Esophagus (tissue), 2 donors: ENCODE measurements at regions not wholly inside any gene's neighbourhood (a gene's known extent, or its start where the extent isn't known, plus 50 kb on each side); places are given as distances from the start of the nearest gene placed in this dataset.

Source experiments
- H3K27ac ChIP-seq, 2 donors: one replicate each; pipeline ENCODE4 v1.5.1; 2013; ENCODE audit warnings: low read depth in 2 of 2, mild to moderate bottlenecking in 2 of 2, inconsistent platforms in 1 of 2, low read length in 1 of 2, moderate library complexity in 1 of 2
- H3K27me3 ChIP-seq, 2 donors: one replicate each; pipeline ENCODE4 v1.6.1; 2013; ENCODE audit warnings: low read length in 2 of 2, control low read depth in 1 of 2, mild to moderate bottlenecking in 1 of 2; ENCODE audit not compliant: insufficient read depth in 2 of 2, control insufficient read depth in 1 of 2
- H3K36me3 ChIP-seq, 2 donors: one replicate each; pipeline ENCODE4 v1.6.1; 2013; ENCODE audit warnings: low read length in 1 of 2; ENCODE audit not compliant: control insufficient read depth in 2 of 2, insufficient read depth in 2 of 2
- H3K4me1 ChIP-seq, 2 donors: one replicate each; pipeline ENCODE4 v1.6.1; 2013; ENCODE audit warnings: low read length in 1 of 2; ENCODE audit not compliant: control insufficient read depth in 2 of 2, insufficient read depth in 2 of 2
- H3K4me3 ChIP-seq, 2 donors: one replicate each; pipeline ENCODE4 v1.5.1; 2013; ENCODE audit warnings: low read length in 2 of 2, mild to moderate bottlenecking in 2 of 2, low read depth in 1 of 2, moderate library complexity in 1 of 2
- H3K9me3 ChIP-seq, 2 donors: one replicate each; pipeline ENCODE4 v1.6.1; 2013; ENCODE audit warnings: mild to moderate bottlenecking in 2 of 2, low read depth in 1 of 2, low read length in 1 of 2, moderate library complexity in 1 of 2; ENCODE audit not compliant: control insufficient read depth in 2 of 2, insufficient read depth in 1 of 2
- WGBS, 2 donors: extraction: QIAGEN DNeasy Blood & Tissue Kit; methylation state at CpG; one replicate each; pipeline ENCODE4 v1.1.7; 2013; 5-methylcytosine and 5-hydroxymethylcytosine counted together
- donor health status: healthy with polysubstance abuse.
- donor health status: Bipolar disorder and iron deficiency.

GRCh38 chr5:61274511-61274911 lies 57.5 kb upstream of the ZSWIM6 start:
- H3K27ac ChIP-seq, result no peak overlapping the region
- no peak overlapping the region for H3K4me3 ChIP-seq
- no peaks in the 10 kb centered on the region for H3K9me3 ChIP-seq
- no peaks in the 10 kb centered on the region for H3K4me1 ChIP-seq
- H3K36me3 ChIP-seq, result no peaks in the 10 kb centered on the region
- no peaks in the 10 kb centered on the region for H3K27me3 ChIP-seq

GRCh38 chr5:61275841-61276240 lies 56.2 kb upstream of the ZSWIM6 start:
- H3K27ac ChIP-seq, result no peak overlapping the region
- H3K9me3 ChIP-seq, result no peaks in the 10 kb centered on the region
- H3K4me1 ChIP-seq, result no peaks in the 10 kb centered on the region
- H3K4me3 ChIP-seq, result no peak overlapping the region
- 36 to 51% methylated on average over 8 of the region's 8 CpGs for WGBS, 2 donors
- no peaks in the 10 kb centered on the region for H3K36me3 ChIP-seq
- no peaks in the 10 kb centered on the region for H3K27me3 ChIP-seq

- whole genome bisulfite sequencing, 2 donors, result 29 to 35% methylated on average over 2 of the region's 2 CpGs
- H3K4me1 ChIP-seq, result no peaks in the 10 kb centered on the region
- H3K9me3 ChIP-seq, result no peaks in the 10 kb centered on the region
- no peaks in the 10 kb centered on the region for H3K27me3 ChIP-seq
- no peak overlapping the region for H3K4me3 ChIP-seq
- H3K36me3 ChIP-seq, result no peaks in the 10 kb centered on the region
- peak overlapping the region; percentile 57 to 78 for H3K27ac ChIP-seq
Measured at GRCh38 chr5:61277190-61277589, 54.9 kb upstream of the ZSWIM6 start.

GRCh38 chr5:61277781-61278180 lies 54.3 kb upstream of the ZSWIM6 start:
- no peak overlapping the region for H3K4me3 ChIP-seq
- peak overlapping the region; percentile 57 to 67 for H3K27ac ChIP-seq
- no peaks in the 10 kb centered on the region for H3K36me3 ChIP-seq
- 63 to 81% methylated on average over 8 of the region's 8 CpGs for WGBS, 2 donors
- H3K9me3 ChIP-seq, result no peaks in the 10 kb centered on the region
- H3K27me3 ChIP-seq, result no peaks in the 10 kb centered on the region
- H3K4me1 ChIP-seq, result no peaks in the 10 kb centered on the region

GRCh38 chr5:61279725-61280124 lies 52.3 kb upstream of the ZSWIM6 start:
- H3K27ac ChIP-seq, result no peak overlapping the region
- H3K27me3 ChIP-seq, result no peaks in the 10 kb centered on the region
- no peak overlapping the region for H3K4me3 ChIP-seq
- 53 to 59% methylated on average over 2 of the region's 2 CpGs for WGBS, 2 donors
- no peaks in the 10 kb centered on the region for H3K36me3 ChIP-seq
- H3K9me3 ChIP-seq, result no peaks in the 10 kb centered on the region
- no peaks in the 10 kb centered on the region for H3K4me1 ChIP-seq

- no peaks in the 10 kb centered on the region for H3K27me3 ChIP-seq
- no peaks in the 10 kb centered on the region for H3K36me3 ChIP-seq
- no peaks in the 10 kb centered on the region for H3K4me1 ChIP-seq
- H3K4me3 ChIP-seq, result no peak overlapping the region
- H3K9me3 ChIP-seq, result no peaks in the 10 kb centered on the region
- H3K27ac ChIP-seq, result no peak overlapping the region
Measured at GRCh38 chr5:61280205-61280604, 51.9 kb upstream of the ZSWIM6 start.

- Histone ChIP-seq H3K27me3 (no peaks in the 10 kb centered on the region), H3K36me3 (no peaks in the 10 kb centered on the region), H3K4me3 (no peak overlapping the region), H3K27ac (no peak overlapping the region), H3K4me1 (no peaks in the 10 kb centered on the region), H3K9me3 (no peaks in the 10 kb centered on the region)
- WGBS, 2 donors, result 17 to 21% methylated on average over 2 of the region's 2 CpGs
Measured at GRCh38 chr5:61280761-61281427, 51.2 kb upstream of the ZSWIM6 start.

GRCh38 chr5:61281686-61282085 lies 50.4 kb upstream of the ZSWIM6 start:
- Histone ChIP-seq H3K4me3 (no peak overlapping the region), H3K36me3 (no peaks in the 10 kb centered on the region), H3K4me1 (no peaks in the 10 kb centered on the region), H3K27me3 (no peaks in the 10 kb centered on the region), H3K9me3 (no peaks in the 10 kb centered on the region), H3K27ac (no peak overlapping the region)
- WGBS, 2 donors, result 97 to 100% methylated on average over 1 of the region's 1 CpG
